IMR-90 (cell line): ENCODE measurements at regions not wholly inside any gene's neighbourhood (a gene's known extent, or its start where the extent isn't known, plus 50 kb on each side); places are given as distances from the start of the nearest gene placed in this dataset.

Experiments used
- ATAC-seq: fragments of 200-7000 bp; cut with Tn5 transposase; 2 replicates; pipeline ENCODE4 v1.9.1; 2020; ENCODE audit warnings: low read depth, mild to moderate bottlenecking, moderate library complexity
- BruUV-seq: library from RNA; stranded (reverse); fragments of 400-500 nt; replicated peaks from 2 replicates; lab custom pipeline; 2021; lab: Mats Ljungman, UMichigan
- CTCF ChIA-PET: fragments of 300-600 bp; formaldehyde crosslinking; extraction: SDS; loops from one replicate; lab custom pipeline; 2021; ENCODE audit warnings: antibody characterized with exemption; lab: Yijun Ruan, JAX
- POLR2A ChIA-PET: fragments of 300-600 bp; sonication (Branson Sonifier 250); formaldehyde crosslinking; loops from one replicate; lab custom pipeline; 2022; ENCODE audit warnings: antibody characterized with exemption; ENCODE audit not compliant: unreplicated experiment; lab: Charles Lee
- DNase-seq: peaks from one replicate; pipeline ENCODE4 v3.0.0; 2013
- H2AFZ ChIP-seq: replicated peaks from 2 replicates; pipeline ENCODE3; 2013; ENCODE audit warnings: low read length, mild to moderate bottlenecking; ENCODE audit not compliant: poor library complexity
- H2AK5ac ChIP-seq: 2 replicates; pipeline ENCODE4 v1.6.1; 2013; ENCODE audit warnings: low read depth, low read length, inconsistent platforms
- H2AK9ac ChIP-seq: replicated peaks from 2 replicates; pipeline ENCODE3; 2013; ENCODE audit warnings: mild to moderate bottlenecking, low read depth, low read length, moderate library complexity; ENCODE audit not compliant: poor library complexity
- H2BK120ac ChIP-seq: 2 replicates; pipeline ENCODE4 v1.6.1; 2013; ENCODE audit warnings: low read depth, low read length, inconsistent platforms
- H2BK15ac ChIP-seq: 3 replicates; pipeline ENCODE4 v1.6.1; 2013; ENCODE audit warnings: low read depth, low read length, inconsistent platforms
- H2BK20ac ChIP-seq: 2 replicates; pipeline ENCODE4 v1.6.1; 2013; ENCODE audit warnings: low read depth, mild to moderate bottlenecking, inconsistent platforms, low read length, moderate library complexity
- H2BK5ac ChIP-seq: 2 replicates; pipeline ENCODE4 v1.6.1; 2013; ENCODE audit warnings: mild to moderate bottlenecking, low read depth, low read length, inconsistent platforms; ENCODE audit not compliant: poor library complexity, severe bottlenecking
- H3K14ac ChIP-seq: replicated peaks from 2 replicates; pipeline ENCODE4 v1.6.1; 2013; ENCODE audit warnings: low read depth, low read length, inconsistent platforms
- H3K18ac ChIP-seq: 2 replicates; pipeline ENCODE4 v1.6.1; 2013; ENCODE audit warnings: low read depth, low read length, control low read depth
- H3K23ac ChIP-seq: 2 replicates; pipeline ENCODE4 v1.6.1; 2013; ENCODE audit warnings: low read depth, low read length, inconsistent platforms
- H3K27ac ChIP-seq: 2 replicates; pipeline ENCODE4 v1.5.1; 2013; ENCODE audit warnings: mild to moderate bottlenecking, control low read depth, low read length; ENCODE audit not compliant: insufficient read depth
- H3K27me3 ChIP-seq: 2 replicates; pipeline ENCODE4 v1.6.1; 2013; ENCODE audit warnings: low read length; ENCODE audit not compliant: control insufficient read depth, insufficient read depth
- H3K36me3 ChIP-seq: 2 replicates; pipeline ENCODE4 v1.6.1; 2013; ENCODE audit warnings: low read length, mixed read lengths; ENCODE audit not compliant: control insufficient read depth, insufficient read depth
- H3K4ac ChIP-seq: 2 replicates; pipeline ENCODE4 v1.6.1; 2013; ENCODE audit warnings: low read depth, low read length, inconsistent platforms
- H3K4me1 ChIP-seq: 2 replicates; pipeline ENCODE4 v1.6.1; 2013; ENCODE audit warnings: low read length, mixed read lengths; ENCODE audit not compliant: control insufficient read depth, insufficient read depth
- H3K4me2 ChIP-seq: 2 replicates; pipeline ENCODE4 v1.6.1; 2013; ENCODE audit warnings: low read depth, mild to moderate bottlenecking, control low read depth, low read length, moderate library complexity
- H3K4me3 ChIP-seq: 2 replicates; pipeline ENCODE4 v1.5.1; 2013; ENCODE audit warnings: low read depth, mild to moderate bottlenecking, control low read depth, low read length, moderate library complexity; ENCODE audit not compliant: insufficient read depth
- H3K56ac ChIP-seq: 2 replicates; pipeline ENCODE4 v1.6.1; 2013; ENCODE audit warnings: low read length, inconsistent platforms; ENCODE audit not compliant: insufficient read depth; ENCODE audit errors: extremely low read depth
- H3K79me1 ChIP-seq, 2 experiments: 2 replicates each; pipeline ENCODE4 v1.6.1; 2013; ENCODE audit warnings: low read length in 2 of 2, inconsistent platforms in 1 of 2, low read depth in 1 of 2
- H3K9ac ChIP-seq: 2 replicates; pipeline ENCODE4 v1.6.1; 2013; ENCODE audit warnings: low read depth, low read length, control low read depth
- H3K9me1 ChIP-seq: 2 replicates; pipeline ENCODE4 v1.6.1; 2013; ENCODE audit warnings: low read length, inconsistent platforms; ENCODE audit not compliant: insufficient read depth
- H3K9me3 ChIP-seq: 2 replicates; pipeline ENCODE4 v1.6.1; 2013; ENCODE audit warnings: low read length; ENCODE audit not compliant: control insufficient read depth, insufficient read depth
- H4K20me1 ChIP-seq: 2 replicates; pipeline ENCODE4 v1.6.1; 2013; ENCODE audit warnings: low read length, inconsistent platforms; ENCODE audit not compliant: insufficient read depth
- H4K5ac ChIP-seq: 2 replicates; pipeline ENCODE4 v1.6.1; 2013; ENCODE audit warnings: mild to moderate bottlenecking, low read depth, low read length, control low read depth
- H4K8ac ChIP-seq, 2 experiments: 2 replicates each; pipeline ENCODE4 v1.6.1; 2013; ENCODE audit warnings: low read depth in 2 of 2, low read length in 2 of 2, control low read depth in 1 of 2, inconsistent platforms in 1 of 2
- H4K91ac ChIP-seq: 2 replicates; pipeline ENCODE4 v1.6.1; 2013; ENCODE audit warnings: low read depth, low read length, inconsistent platforms; ENCODE audit not compliant: insufficient read depth
- BHLHE40 ChIP-seq: fragments of 150-350 bp; IDR thresholded peaks from 2 replicates; pipeline ENCODE4 v1.6.1; 2016; ENCODE audit warnings: mild to moderate bottlenecking, low read depth, low read length
- CEBPB ChIP-seq: IDR thresholded peaks from 2 replicates; pipeline ENCODE4 v1.6.1; 2012; ENCODE audit warnings: low read depth, low read length, improper control_type of control experiment
- CHD1 ChIP-seq: IDR thresholded peaks from 2 replicates; pipeline ENCODE4 v1.6.1; 2012; ENCODE audit warnings: low read depth, low read length, improper control_type of control experiment
- CTCF ChIP-seq: conservative IDR thresholded peaks from 2 replicates; pipeline ENCODE4 v1.5.1; 2012; ENCODE audit warnings: mild to moderate bottlenecking, low read depth, low read length, improper control_type of control experiment
- ELK1 ChIP-seq: fragments of 150-350 bp; IDR thresholded peaks from 2 replicates; pipeline ENCODE4 v1.6.1; 2016; ENCODE audit warnings: low read depth, mild to moderate bottlenecking, low read length, moderate library complexity, borderline replicate concordance
- FOS ChIP-seq: fragments of 150-350 bp; IDR thresholded peaks from 2 replicates; pipeline ENCODE4 v1.6.1; 2016; ENCODE audit warnings: low read depth, low read length
- MAFK ChIP-seq: IDR thresholded peaks from 2 replicates; pipeline ENCODE4 v1.6.1; 2012; ENCODE audit warnings: low read depth, low read length, improper control_type of control experiment
- MAZ ChIP-seq: IDR thresholded peaks from 2 replicates; pipeline ENCODE4 v1.6.1; 2012; ENCODE audit warnings: low read depth, mild to moderate bottlenecking, low read length, improper control_type of control experiment, moderate library complexity, borderline replicate concordance
- MXI1 ChIP-seq: IDR thresholded peaks from 2 replicates; pipeline ENCODE4 v1.6.1; 2012; ENCODE audit warnings: low read depth, mild to moderate bottlenecking, low read length, moderate library complexity, borderline replicate concordance
- NFE2L2 ChIP-seq: fragments of 150-350 bp; IDR thresholded peaks from 2 replicates; pipeline ENCODE4 v1.6.1; 2016; ENCODE audit warnings: low read depth, mild to moderate bottlenecking, low read length
- POLR2A ChIP-seq: IDR thresholded peaks from 2 replicates; pipeline ENCODE4 v1.6.1; 2012; ENCODE audit warnings: mild to moderate bottlenecking, low read depth, low read length
- RAD21 ChIP-seq: IDR thresholded peaks from 2 replicates; pipeline ENCODE4 v1.6.1; 2012; ENCODE audit warnings: low read length, improper control_type of control experiment
- RCOR1 ChIP-seq: IDR thresholded peaks from 2 replicates; pipeline ENCODE4 v1.6.1; 2012; ENCODE audit warnings: mild to moderate bottlenecking, low read length, improper control_type of control experiment; ENCODE audit not compliant: insufficient replicate concordance
- RFX5 ChIP-seq: IDR thresholded peaks from 2 replicates; pipeline ENCODE4 v1.8.0; 2012; ENCODE audit warnings: low read depth, mild to moderate bottlenecking, low read length, moderate library complexity
- SMC3 ChIP-seq: fragments of 150-350 bp; IDR thresholded peaks from 2 replicates; pipeline ENCODE4 v1.6.1; 2016; ENCODE audit warnings: low read depth, mild to moderate bottlenecking, antibody characterized with exemption, low read length, moderate library complexity
- USF2 ChIP-seq: fragments of 150-350 bp; IDR thresholded peaks from 2 replicates; pipeline ENCODE4 v1.6.1; 2017; ENCODE audit warnings: mild to moderate bottlenecking, antibody characterized with exemption, low read length, low read depth
- WGBS, 2 experiments: methylation state at CpG; one replicate each; pipeline versions ENCODE4 v1.1.5 to v1.1.7; 2013; ENCODE audit warnings: missing lambda C conversion rate in 2 of 2; ENCODE audit not compliant: insufficient read length in 1 of 2; ENCODE audit errors: extremely low coverage in 2 of 2; 5-methylcytosine and 5-hydroxymethylcytosine counted together
- dilution Hi-C: fragments of 300-500 bp; cut with HindIII; formaldehyde crosslinking; loops from one replicate; pipeline ENCODE4 v1.14.3; 2018; ENCODE audit warnings: low sequenced_read_pairs; ENCODE audit not compliant: unreplicated experiment
- in situ Hi-C: fragments of 300-500 bp; cut with MboI; formaldehyde crosslinking; loops from 3 replicates; pipeline ENCODE4 v1.14.3; 2019; ENCODE audit warnings: low sequenced_read_pairs, inconsistent platforms, mixed read lengths
- intact Hi-C: fragments of 100-400 bp; cut with micrococcal nuclease; formaldehyde crosslinking; loops from 2 replicates; pipeline ENCODE4 v1.10.0; 2022

GRCh38 chr13:23956106-23956505 lies 58.8 kb upstream of the C1QTNF9B start:
- H3K4ac ChIP-seq, result no peak overlapping the region
- no peaks in the 10 kb centered on the region for H3K79me1 ChIP-seq
- no peak overlapping the region for H3K27ac ChIP-seq
- BruUV-seq, result no TSS peak
- no peak overlapping the region for H2AFZ ChIP-seq
- no peaks in the 10 kb centered on the region; the same call in 1 of the 2 replicates for H3K27me3 ChIP-seq
- no peak overlapping the region for H4K8ac ChIP-seq
- no peak overlapping the region for H2BK5ac ChIP-seq
- no peaks in the 10 kb centered on the region for H3K9me3 ChIP-seq
- in situ Hi-C loops, result no loop called here
- CTCF ChIA-PET, result no interaction called here
- H2AK5ac ChIP-seq, result no peak overlapping the region
- H2BK15ac ChIP-seq, result no peak overlapping the region
- POLR2A ChIA-PET, result no interaction called here
- H3K4me1 ChIP-seq, result peaks cover 2% of the 10 kb centered on the region; the same call in 1 of the 2 replicates
- H4K5ac ChIP-seq, result no peak overlapping the region
- no peak overlapping the region for H2BK120ac ChIP-seq
- no peak overlapping the region for H4K91ac ChIP-seq
- intact Hi-C loops, result no loop called here
- H3K23ac ChIP-seq, result peak overlapping the region; percentile 38; the same call in 1 of the 2 replicates
- 0 out of 2 replicates have a peak, but pooled peaks cover 5% of the 10 kb centered on the region for H3K9me1 ChIP-seq
- no CpG with 5 or more reads among the region's 4 CpGs for WGBS, 2 experiments
- no peaks in the 10 kb centered on the region for H3K36me3 ChIP-seq
- no peak overlapping the region for H2AK9ac ChIP-seq
- no peak overlapping the region for H3K4me3 ChIP-seq
- dilution Hi-C loops, result no loop called here
- H3K18ac ChIP-seq, result no peak overlapping the region; the same call in 1 of the 2 replicates
- H3K4me2 ChIP-seq, result no peak overlapping the region
- TF ChIP-seq RCOR1, result no peak
- TF ChIP-seq BHLHE40, result no peak; the same call in 1 of the 2 replicates
- TF ChIP-seq MAFK, result no peak
- no peak for TF ChIP-seq POLR2A
- TF ChIP-seq USF2, result no peak
- no peak for TF ChIP-seq ELK1
- no peak for TF ChIP-seq CTCF
- TF ChIP-seq NFE2L2, result no peak
- TF ChIP-seq SMC3, result no peak
- no peak for TF ChIP-seq RFX5
- TF ChIP-seq MAZ, result no peak
- no peak for TF ChIP-seq CHD1
- TF ChIP-seq FOS, result no peak
- TF ChIP-seq MXI1, result no peak
- TF ChIP-seq RAD21, result no peak
- TF ChIP-seq CEBPB, result no peak
- no peak overlapping the region for H3K9ac ChIP-seq
- ATAC-seq (no peak), DNase-seq (peak; percentile 55)
- no peaks in the 10 kb centered on the region for H4K20me1 ChIP-seq
- H3K14ac ChIP-seq, result 0 out of 2 replicates have a peak overlapping the region, but pooled peaks have one; percentile 9
- H2BK20ac ChIP-seq, result no peak overlapping the region
- no peak overlapping the region for H3K56ac ChIP-seq
